OCI-LY3 (cell line): ENCODE measurements at regions not wholly inside any gene's neighbourhood (a gene's known extent, or its start where the extent isn't known, plus 50 kb on each side); places are given as distances from the start of the nearest gene placed in this dataset.

Experiments
- H2AFZ ChIP-seq: fragments of 200-600, 300-600 bp; shearing (Covaris generic); 2 replicates; pipeline ENCODE4 v1.6.0; 2014; ENCODE audit warnings: antibody characterized with exemption, low read depth, low read length
- H3K27ac ChIP-seq: fragments of 200-600, 300-600 bp; sonication (generic); 2 replicates; pipeline ENCODE4 v1.5.1; 2014; ENCODE audit warnings: mild to moderate bottlenecking, low read length, moderate library complexity, mixed read lengths
- H3K27me3 ChIP-seq: fragments of 200-600, 300-600 bp; sonication (generic); 2 replicates; pipeline ENCODE4 v1.6.1; 2014; ENCODE audit warnings: low read depth, low read length, mixed read lengths
- H3K36me3 ChIP-seq: fragments of 200-600, 300-600 bp; sonication (generic); replicated peaks from 2 replicates; pipeline ENCODE3; 2014; ENCODE audit warnings: low read depth, low read length, mixed read lengths
- H3K4me1 ChIP-seq: fragments of 300-600, 200-600 bp; sonication (generic); 2 replicates; pipeline ENCODE4 v1.6.1; 2014; ENCODE audit warnings: low read length, mixed read lengths
- H3K4me2 ChIP-seq: fragments of 200-600, 300-600 bp; sonication (generic); 2 replicates; pipeline ENCODE4 v1.6.1; 2014; ENCODE audit warnings: low read length, mixed read lengths
- H3K4me3 ChIP-seq: fragments of 300-600, 200-600 bp; sonication (generic); 2 replicates; pipeline ENCODE4 v1.5.1; 2014; ENCODE audit warnings: antibody characterized with exemption, mild to moderate bottlenecking, low read length, moderate library complexity
- H3K79me2 ChIP-seq: fragments of 300-600, 200-600 bp; shearing (Covaris generic); 2 replicates; pipeline ENCODE4 v1.6.1; 2014; ENCODE audit warnings: mild to moderate bottlenecking, low read length, mixed read lengths
- H3K9ac ChIP-seq: fragments of 300-600, 200-600 bp; shearing (Covaris generic); 2 replicates; pipeline ENCODE4 v1.6.0; 2014; ENCODE audit warnings: mild to moderate bottlenecking, low read length, moderate library complexity
- H3K9me3 ChIP-seq: fragments of 200-600, 300-600 bp; shearing (Covaris generic); 2 replicates; pipeline ENCODE4 v1.6.1; 2014; ENCODE audit warnings: low read length, mixed read lengths; ENCODE audit not compliant: insufficient read depth
- H4K20me1 ChIP-seq: fragments of 200-600, 300-600 bp; sonication (generic); 2 replicates; pipeline ENCODE4 v1.6.1; 2016; ENCODE audit warnings: low read length, mixed read lengths; ENCODE audit not compliant: insufficient read depth
- CTCF ChIP-seq: fragments of 200-600, 300-600 bp; sonication (generic); IDR thresholded peaks from 2 replicates; pipeline ENCODE4 v1.5.1; 2014; ENCODE audit warnings: antibody characterized with exemption, low read length, low read depth
- EZH2phosphoT487 ChIP-seq: fragments of 200-600 bp; shearing (Covaris generic); IDR thresholded peaks from 2 replicates; pipeline ENCODE4 v1.6.1; 2018; ENCODE audit warnings: antibody characterized with exemption, mixed run types, low read depth

- TF ChIP-seq CTCF (no peak), EZH2phosphoT487 (no peak)
- H3K36me3 ChIP-seq, result no peaks in the 10 kb centered on the region
- no peak overlapping the region for H3K4me2 ChIP-seq
- no peaks in the 10 kb centered on the region for H3K27me3 ChIP-seq
- no peak overlapping the region for H3K4me3 ChIP-seq
- no peak overlapping the region for H3K27ac ChIP-seq
- no peak overlapping the region for H2AFZ ChIP-seq
- no peaks in the 10 kb centered on the region for H3K4me1 ChIP-seq
- H4K20me1 ChIP-seq, result no peaks in the 10 kb centered on the region
- H3K9ac ChIP-seq, result no peak overlapping the region
- H3K9me3 ChIP-seq, result no peaks in the 10 kb centered on the region
- no peaks in the 10 kb centered on the region for H3K79me2 ChIP-seq
Measured at GRCh38 chr2:204494681-204495080, 50.6 kb upstream of the PARD3B start.

- Histone ChIP-seq H3K27ac (no peak overlapping the region), H3K79me2 (no peaks in the 10 kb centered on the region), H2AFZ (no peak overlapping the region), H4K20me1 (no peaks in the 10 kb centered on the region), H3K9me3 (no peaks in the 10 kb centered on the region), H3K4me2 (no peak overlapping the region), H3K36me3 (no peaks in the 10 kb centered on the region), H3K27me3 (no peaks in the 10 kb centered on the region), H3K4me3 (no peak overlapping the region), H3K9ac (no peak overlapping the region), H3K4me1 (no peaks in the 10 kb centered on the region)
- TF ChIP-seq CTCF, result no peak
- TF ChIP-seq EZH2phosphoT487, result no peak
Measured at GRCh38 chr2:204495381-204495780, 49.9 kb upstream of the PARD3B start.
